Gastroesophageal sphincter (tissue), 4 donors: ENCODE measurements at regions not wholly inside any gene's neighbourhood (a gene's known extent, or its start where the extent isn't known, plus 50 kb on each side); places are given as distances from the start of the nearest gene placed in this dataset.

Experiments used
- ATAC-seq: fragments of 150-250 bp; one replicate; pipeline ENCODE4 v1.9.1; 2016; ENCODE audit warnings: mild to moderate bottlenecking, moderate library complexity
- H3K27ac ChIP-seq, 4 donors: fragments of 200-600 bp; sonication (generic) in 3 of 4; 1 replicate in 3 of 4; 2 replicates in 1 of 4; pipeline ENCODE4 v1.5.1; 2016 to 2019
- H3K27me3 ChIP-seq: fragments of 200-600 bp; sonication (generic); one replicate; pipeline ENCODE4 v1.5.1; 2019
- H3K36me3 ChIP-seq, 2 donors: fragments of 200-600 bp; sonication (generic); one replicate each; pipeline ENCODE4 v1.5.1; 2019; ENCODE audit warnings: control low read depth in 1 of 2
- H3K4me1 ChIP-seq, 3 donors: fragments of 200-600 bp; sonication (generic); 1 replicate in 2 of 3; 2 replicates in 1 of 3; pipeline ENCODE4 v1.5.1; 2016 to 2019; ENCODE audit warnings: control low read depth in 2 of 3
- H3K4me3 ChIP-seq, 2 donors: fragments of 200-600 bp; sonication (generic); one replicate each; pipeline ENCODE4 v1.5.1; 2019; ENCODE audit warnings: mild to moderate bottlenecking in 1 of 2, moderate library complexity in 1 of 2
- H3K9me3 ChIP-seq, 3 donors: fragments of 200-600 bp; sonication (generic); one replicate each; pipeline ENCODE4 v1.5.1; 2017 to 2019; ENCODE audit warnings: control low read depth in 2 of 3
- EP300 ChIP-seq: sonication (generic); formaldehyde crosslinking; IDR thresholded peaks from one replicate; pipeline ENCODE4 v1.6.1; 2017; ENCODE audit warnings: antibody characterized with exemption, mild to moderate bottlenecking
- POLR2A ChIP-seq, 2 donors: fragments of 450-650 bp; IDR thresholded peaks; one replicate each; pipeline ENCODE4 v1.6.1; 2017; ENCODE audit warnings: antibody characterized with exemption in 2 of 2, mild to moderate bottlenecking in 2 of 2, moderate library complexity in 1 of 2
- POLR2AphosphoS5 ChIP-seq: sonication (generic); formaldehyde crosslinking; IDR thresholded peaks from one replicate; pipeline ENCODE4 v1.6.1; 2017; ENCODE audit warnings: antibody characterized with exemption
- WGBS, 2 donors: methylation state at CpG; one replicate each; pipeline ENCODE4 v1.1.5; 2018; ENCODE audit warnings: low coverage in 1 of 2; 5-methylcytosine and 5-hydroxymethylcytosine counted together
- TF ChIP-seq, protein P1 (sequence below), 4 experiments: fragments of 200-600 bp in 2 of 4; fragments of 450-650 bp in 2 of 4; sonication (generic) in 1 of 4; IDR thresholded peaks; one replicate each; pipeline ENCODE4 v1.5.1; 2017 to 2019; ENCODE audit warnings: antibody characterized with exemption in 4 of 4, mild to moderate bottlenecking in 2 of 4, moderate library complexity in 2 of 4

DNA sequence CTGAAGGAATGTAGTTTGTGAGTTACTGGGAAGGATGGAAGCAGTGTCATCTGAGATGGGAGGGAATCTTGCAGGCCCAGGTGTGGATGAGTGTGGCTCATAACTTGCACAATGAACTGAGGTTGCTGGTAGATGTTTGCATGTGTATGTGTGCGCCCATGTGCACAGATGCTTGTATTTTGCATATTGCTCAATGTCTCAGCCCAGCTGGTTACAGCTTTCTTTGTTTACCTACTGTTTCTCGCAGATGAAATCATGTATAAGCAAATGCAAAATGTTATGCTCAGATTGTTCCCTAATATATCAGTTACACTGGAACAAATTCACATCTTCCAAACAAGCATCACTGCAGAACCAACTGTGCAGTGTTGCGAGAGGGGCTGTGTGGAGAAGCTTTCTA lies 452.2 kb upstream of the EEF2KMT start:
- TF ChIP-seq POLR2AphosphoS5, result no peak
- H3K4me3 ChIP-seq, result no peak overlapping the region
- no peak overlapping the region for H3K27ac ChIP-seq
- H3K27me3 ChIP-seq, result no peaks in the 10 kb centered on the region
- no peak for ATAC-seq
- H3K9me3 ChIP-seq, result peaks cover 0 to 8% (median 0%) of the 10 kb centered on the region in 3 donors
- no peaks in the 10 kb centered on the region for H3K36me3 ChIP-seq
- 67 to 81% methylated on average over 3 of the region's 3 CpGs for WGBS, 2 donors
- H3K4me1 ChIP-seq, result no peaks in the 10 kb centered on the region

DNA sequence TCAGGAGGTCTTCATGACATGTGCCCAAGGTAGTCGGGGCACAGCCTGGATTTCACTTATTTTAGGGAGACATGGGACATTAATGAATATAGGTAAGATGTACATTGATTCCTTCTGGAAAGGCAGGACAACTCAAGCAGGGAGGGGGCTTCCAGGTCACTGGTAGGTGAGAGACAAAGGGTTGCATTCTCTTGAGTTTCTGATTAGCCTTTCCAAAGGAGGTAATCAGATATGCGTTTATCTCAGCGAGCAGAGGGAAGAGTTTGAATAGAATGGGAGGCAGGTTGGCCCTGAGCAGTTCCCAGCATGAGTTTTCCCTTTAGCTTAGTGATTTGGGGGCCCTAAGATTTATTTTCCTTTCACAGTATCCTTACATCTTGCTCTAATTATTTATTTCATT lies 443.8 kb upstream of the EEF2KMT start:
- Histone ChIP-seq H3K36me3 (no peaks in the 10 kb centered on the region), H3K27ac (no peak overlapping the region), H3K27me3 (no peaks in the 10 kb centered on the region), H3K9me3 (peaks cover 0 to 16% (median 0%) of the 10 kb centered on the region in 3 donors), H3K4me1 (no peaks in the 10 kb centered on the region), H3K4me3 (no peak overlapping the region)
- TF ChIP-seq POLR2AphosphoS5, result no peak
- TF ChIP-seq, protein P1, sequence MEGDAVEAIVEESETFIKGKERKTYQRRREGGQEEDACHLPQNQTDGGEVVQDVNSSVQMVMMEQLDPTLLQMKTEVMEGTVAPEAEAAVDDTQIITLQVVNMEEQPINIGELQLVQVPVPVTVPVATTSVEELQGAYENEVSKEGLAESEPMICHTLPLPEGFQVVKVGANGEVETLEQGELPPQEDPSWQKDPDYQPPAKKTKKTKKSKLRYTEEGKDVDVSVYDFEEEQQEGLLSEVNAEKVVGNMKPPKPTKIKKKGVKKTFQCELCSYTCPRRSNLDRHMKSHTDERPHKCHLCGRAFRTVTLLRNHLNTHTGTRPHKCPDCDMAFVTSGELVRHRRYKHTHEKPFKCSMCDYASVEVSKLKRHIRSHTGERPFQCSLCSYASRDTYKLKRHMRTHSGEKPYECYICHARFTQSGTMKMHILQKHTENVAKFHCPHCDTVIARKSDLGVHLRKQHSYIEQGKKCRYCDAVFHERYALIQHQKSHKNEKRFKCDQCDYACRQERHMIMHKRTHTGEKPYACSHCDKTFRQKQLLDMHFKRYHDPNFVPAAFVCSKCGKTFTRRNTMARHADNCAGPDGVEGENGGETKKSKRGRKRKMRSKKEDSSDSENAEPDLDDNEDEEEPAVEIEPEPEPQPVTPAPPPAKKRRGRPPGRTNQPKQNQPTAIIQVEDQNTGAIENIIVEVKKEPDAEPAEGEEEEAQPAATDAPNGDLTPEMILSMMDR (IDR thresholded peaks at IDR 0.05), result no peak
- TF ChIP-seq EP300, result no peak
- no peak for TF ChIP-seq POLR2A (IDR thresholded peaks at IDR 0.05)
- WGBS, 2 donors, result 36 to 53% methylated on average over 3 of the region's 3 CpGs
- ATAC-seq, result no peak

DNA sequence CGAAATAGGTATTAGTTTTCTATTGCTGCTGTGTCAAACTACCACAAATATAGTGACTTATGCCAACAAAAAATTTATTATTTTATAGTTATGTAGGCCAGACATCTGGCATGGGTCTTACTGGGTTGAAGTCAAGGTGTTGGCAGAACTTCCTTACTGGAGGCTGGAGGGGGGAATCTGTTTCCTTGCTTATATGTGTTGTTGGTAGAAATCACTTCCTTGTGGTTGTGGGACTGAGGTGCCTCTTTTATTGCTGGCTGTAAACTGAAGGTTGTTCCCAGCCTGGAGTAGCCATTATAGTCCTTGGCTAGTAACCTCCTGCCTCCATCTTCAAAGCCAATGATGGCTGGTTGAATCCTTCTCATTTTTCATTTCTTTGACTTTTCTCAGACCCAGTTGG lies 439.8 kb upstream of the EEF2KMT start:
- H3K4me3 ChIP-seq, result no peak overlapping the region
- no peak for ATAC-seq
- no peaks in the 10 kb centered on the region for H3K4me1 ChIP-seq
- no peak overlapping the region for H3K27ac ChIP-seq
- H3K9me3 ChIP-seq, result peaks cover 0 to 43% (median 0%) of the 10 kb centered on the region in 3 donors
- no peak for TF ChIP-seq POLR2A (IDR thresholded peaks at IDR 0.05)
- no peak for TF ChIP-seq POLR2AphosphoS5
- no peak for TF ChIP-seq EP300
- TF ChIP-seq, protein P1 (IDR thresholded peaks at IDR 0.05), result no peak
- WGBS, 2 donors, result 60% methylated on average over 1 of the region's 1 CpG; no CpG with 5 or more reads in 1 of the 2 donors
- peaks cover 9% of the 10 kb centered on the region for H3K27me3 ChIP-seq
- H3K36me3 ChIP-seq, result no peaks in the 10 kb centered on the region

DNA sequence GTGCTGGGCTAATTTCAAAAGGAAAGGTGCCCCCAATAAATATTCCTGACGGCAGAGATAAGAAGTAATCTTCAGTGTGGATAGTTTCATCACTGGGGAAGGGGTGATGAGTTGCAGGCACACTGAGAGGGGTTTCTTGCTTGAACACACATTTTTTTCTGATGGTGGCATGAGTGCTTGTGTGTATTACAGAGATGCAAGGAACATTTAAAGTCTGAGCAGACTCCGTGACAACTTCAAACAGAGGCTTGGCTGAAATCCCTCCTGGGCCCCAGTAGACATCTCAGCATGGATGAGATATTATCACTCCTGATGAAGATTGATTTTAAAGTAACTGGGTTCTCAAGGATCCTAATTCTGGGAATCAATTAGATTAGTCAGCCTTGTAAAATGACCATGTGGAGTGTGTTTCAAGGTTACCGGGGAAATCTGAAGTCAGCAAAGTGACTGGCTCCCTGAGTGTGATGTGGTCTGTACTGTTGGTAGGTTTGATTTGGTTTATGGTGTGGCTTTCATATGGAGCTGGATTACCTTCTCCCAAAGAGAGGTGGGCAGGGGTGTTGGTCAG lies 435.8 kb upstream of the EEF2KMT start:
- no peak for ATAC-seq
- Histone ChIP-seq H3K4me3 (no peak overlapping the region), H3K4me1 (no peaks in the 10 kb centered on the region), H3K36me3 (no peaks in the 10 kb centered on the region), H3K27ac (no peak overlapping the region), H3K27me3 (peaks cover 9% of the 10 kb centered on the region), H3K9me3 (peaks cover 0 to 43% (median 0%) of the 10 kb centered on the region in 3 donors)
- TF ChIP-seq, protein P1 (IDR thresholded peaks at IDR 0.05), result no peak
- TF ChIP-seq EP300, result no peak
- no peak for TF ChIP-seq POLR2AphosphoS5
- WGBS, 2 donors, result 23 to 56% methylated on average over 2 to 3 of the region's 3 CpGs

DNA sequence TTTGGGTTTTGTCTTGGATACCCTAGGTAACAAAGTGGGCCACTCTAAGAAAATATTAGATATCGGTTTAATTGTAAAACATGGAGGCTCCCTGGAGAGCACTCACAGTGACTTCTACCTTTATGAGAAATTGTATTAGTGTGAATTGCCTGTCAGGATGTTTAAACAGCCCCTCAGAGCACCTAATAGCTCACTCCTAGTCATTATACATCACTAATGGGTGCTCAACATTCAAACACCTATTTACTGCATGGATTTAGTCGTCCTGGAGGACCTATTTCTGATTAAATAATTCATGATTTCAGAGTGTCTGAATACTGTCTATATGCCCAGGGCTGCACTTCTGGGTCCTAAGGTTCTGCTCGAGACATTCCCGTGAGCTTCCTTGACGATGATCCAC lies 430.2 kb upstream of the EEF2KMT start:
- H3K27me3 ChIP-seq, result peaks cover 47% of the 10 kb centered on the region
- no peak for ATAC-seq
- H3K4me3 ChIP-seq, result no peak overlapping the region
- no peaks in the 10 kb centered on the region for H3K36me3 ChIP-seq
- H3K4me1 ChIP-seq, result no peaks in the 10 kb centered on the region
- 75 to 79% methylated on average over 3 to 5 of the region's 5 CpGs for WGBS, 2 donors
- TF ChIP-seq POLR2A (IDR thresholded peaks at IDR 0.05), result no peak
- TF ChIP-seq, protein P1 (IDR thresholded peaks at IDR 0.05), result no peak
- TF ChIP-seq EP300, result no peak
- TF ChIP-seq POLR2AphosphoS5, result no peak
- no peak overlapping the region for H3K27ac ChIP-seq
- no peaks in the 10 kb centered on the region for H3K9me3 ChIP-seq
